PFSK-1 (cell line): ENCODE measurements at regions not wholly inside any gene's neighbourhood (a gene's known extent, or its start where the extent isn't known, plus 50 kb on each side); places are given as distances from the start of the nearest gene placed in this dataset.

Source experiments
- FOXP2 ChIP-seq: optimal IDR thresholded peaks from 2 replicates; pipeline ENCODE3; 2011; ENCODE audit warnings: borderline replicate concordance, control low read depth, inconsistent platforms; ENCODE audit not compliant: insufficient read depth; ENCODE audit errors: extremely low read length, extremely low read depth
- POLR2AphosphoS5 ChIP-seq: IDR thresholded peaks from 2 replicates; pipeline ENCODE4 v1.6.1; 2012; ENCODE audit warnings: low read depth, mild to moderate bottlenecking, control low read depth, low read length, moderate library complexity
- SIN3A ChIP-seq: IDR thresholded peaks from 2 replicates; pipeline ENCODE4 v1.6.1; 2012; ENCODE audit warnings: mild to moderate bottlenecking, low read length, moderate library complexity, borderline replicate concordance; ENCODE audit not compliant: insufficient read depth
- TAF1 ChIP-seq: IDR thresholded peaks from 2 replicates; pipeline ENCODE4 v1.6.1; 2012; ENCODE audit warnings: low read length, control low read depth, borderline replicate concordance; ENCODE audit not compliant: insufficient read depth
- TF ChIP-seq, protein P1 (sequence below), 2 experiments: IDR thresholded peaks; 2 replicates each; pipeline versions ENCODE4 v1.6.1 to v1.8.0; 2011 to 2012; ENCODE audit warnings: low read depth in 2 of 2, low read length in 2 of 2, control low read depth in 1 of 2, inconsistent platforms in 1 of 2, mild to moderate bottlenecking in 1 of 2, moderate library complexity in 1 of 2; ENCODE audit not compliant: insufficient read depth in 1 of 2

DNA sequence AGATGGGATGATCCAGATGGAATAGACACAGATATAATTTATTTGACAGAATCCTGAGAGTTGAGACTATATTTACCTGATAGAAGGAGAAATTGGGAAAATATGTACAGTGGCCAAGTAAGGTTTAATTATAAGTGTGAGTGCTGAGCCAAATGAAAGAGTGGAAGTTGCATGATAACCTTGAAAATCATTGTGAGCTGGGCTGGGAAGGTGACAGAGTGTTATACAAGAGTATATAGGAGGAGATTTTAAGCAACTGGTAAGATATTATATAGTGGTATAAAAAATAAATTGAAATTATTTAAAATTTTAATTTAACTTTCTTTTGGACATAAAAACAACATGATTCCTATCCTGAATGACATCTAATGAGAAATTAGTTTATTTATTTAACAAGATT is 340.8 kb downstream of the NUP35 start:
- TF ChIP-seq TAF1, result no peak
- no peak for TF ChIP-seq POLR2AphosphoS5
- TF ChIP-seq SIN3A, result no peak
- no peak for TF ChIP-seq FOXP2
- TF ChIP-seq, protein P1, sequence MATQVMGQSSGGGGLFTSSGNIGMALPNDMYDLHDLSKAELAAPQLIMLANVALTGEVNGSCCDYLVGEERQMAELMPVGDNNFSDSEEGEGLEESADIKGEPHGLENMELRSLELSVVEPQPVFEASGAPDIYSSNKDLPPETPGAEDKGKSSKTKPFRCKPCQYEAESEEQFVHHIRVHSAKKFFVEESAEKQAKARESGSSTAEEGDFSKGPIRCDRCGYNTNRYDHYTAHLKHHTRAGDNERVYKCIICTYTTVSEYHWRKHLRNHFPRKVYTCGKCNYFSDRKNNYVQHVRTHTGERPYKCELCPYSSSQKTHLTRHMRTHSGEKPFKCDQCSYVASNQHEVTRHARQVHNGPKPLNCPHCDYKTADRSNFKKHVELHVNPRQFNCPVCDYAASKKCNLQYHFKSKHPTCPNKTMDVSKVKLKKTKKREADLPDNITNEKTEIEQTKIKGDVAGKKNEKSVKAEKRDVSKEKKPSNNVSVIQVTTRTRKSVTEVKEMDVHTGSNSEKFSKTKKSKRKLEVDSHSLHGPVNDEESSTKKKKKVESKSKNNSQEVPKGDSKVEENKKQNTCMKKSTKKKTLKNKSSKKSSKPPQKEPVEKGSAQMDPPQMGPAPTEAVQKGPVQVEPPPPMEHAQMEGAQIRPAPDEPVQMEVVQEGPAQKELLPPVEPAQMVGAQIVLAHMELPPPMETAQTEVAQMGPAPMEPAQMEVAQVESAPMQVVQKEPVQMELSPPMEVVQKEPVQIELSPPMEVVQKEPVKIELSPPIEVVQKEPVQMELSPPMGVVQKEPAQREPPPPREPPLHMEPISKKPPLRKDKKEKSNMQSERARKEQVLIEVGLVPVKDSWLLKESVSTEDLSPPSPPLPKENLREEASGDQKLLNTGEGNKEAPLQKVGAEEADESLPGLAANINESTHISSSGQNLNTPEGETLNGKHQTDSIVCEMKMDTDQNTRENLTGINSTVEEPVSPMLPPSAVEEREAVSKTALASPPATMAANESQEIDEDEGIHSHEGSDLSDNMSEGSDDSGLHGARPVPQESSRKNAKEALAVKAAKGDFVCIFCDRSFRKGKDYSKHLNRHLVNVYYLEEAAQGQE (IDR thresholded peaks at IDR 0.05; ENCODE audit: insufficient read depth in 1 of 2, low read depth in 2 of 2, low read length in 2 of 2), result no peak

DNA sequence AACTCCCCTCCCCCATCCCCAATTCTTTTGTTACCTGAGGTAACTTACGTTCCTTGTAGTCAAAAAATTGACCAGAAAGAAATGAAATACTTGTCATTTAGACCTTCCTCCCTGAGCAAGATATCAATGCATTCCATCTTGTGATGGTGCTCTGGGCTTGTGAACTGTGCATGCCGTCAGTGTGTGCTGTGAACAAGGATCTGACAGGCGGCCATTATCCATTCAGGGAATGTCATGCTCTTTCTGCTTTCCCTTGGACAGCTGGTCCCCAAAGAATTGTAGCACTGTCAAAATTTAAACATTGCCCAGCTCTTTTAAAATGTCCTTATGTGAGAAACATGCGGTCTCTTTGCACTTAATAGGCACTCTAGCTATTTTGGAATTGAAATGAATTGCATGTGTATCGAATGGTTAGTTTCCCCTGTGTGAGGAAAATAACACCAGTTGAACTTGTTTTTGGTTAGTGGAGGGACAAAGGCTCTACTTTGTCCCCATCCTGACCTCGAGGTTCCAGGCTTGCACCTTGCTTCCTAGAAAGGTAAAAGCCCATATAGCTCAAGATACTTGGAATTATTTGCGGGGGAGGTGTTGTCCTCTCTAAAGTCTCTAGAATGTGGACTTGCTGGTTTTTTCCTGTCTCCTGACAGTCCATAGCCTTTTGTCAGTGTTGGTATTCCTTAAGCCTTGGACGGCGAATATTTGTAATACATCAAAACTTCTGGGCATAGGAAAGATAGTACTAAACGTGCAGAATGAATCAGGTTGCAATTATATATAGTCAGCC is 350.9 kb downstream of the NUP35 start:
- TF ChIP-seq SIN3A (no peak), FOXP2 (no peak), TAF1 (no peak), POLR2AphosphoS5 (no peak)
- TF ChIP-seq, protein P1 (IDR thresholded peaks at IDR 0.05; ENCODE audit: insufficient read depth in 1 of 2, low read depth in 2 of 2, low read length in 2 of 2), result no peak

DNA sequence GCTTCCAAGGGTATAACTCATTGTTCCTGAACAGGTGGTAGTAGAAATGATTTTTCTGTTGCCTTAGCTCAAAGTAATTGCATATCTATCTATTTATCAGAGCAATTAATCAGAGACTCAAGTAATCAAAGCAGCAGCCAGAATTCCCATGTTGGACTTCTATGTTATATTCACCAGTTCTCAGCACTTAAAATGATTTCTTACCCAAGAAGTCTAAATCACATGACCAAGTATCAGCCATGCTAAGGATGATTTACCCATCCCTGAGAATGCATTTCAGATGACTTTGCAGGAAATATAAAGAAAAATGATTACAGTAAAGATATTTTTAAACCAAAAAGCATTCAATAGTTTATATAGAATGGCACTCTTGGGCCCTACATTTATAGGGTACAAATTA is 352.2 kb downstream of the NUP35 start:
- TF ChIP-seq SIN3A (no peak), FOXP2 (no peak), TAF1 (no peak), POLR2AphosphoS5 (no peak)

DNA sequence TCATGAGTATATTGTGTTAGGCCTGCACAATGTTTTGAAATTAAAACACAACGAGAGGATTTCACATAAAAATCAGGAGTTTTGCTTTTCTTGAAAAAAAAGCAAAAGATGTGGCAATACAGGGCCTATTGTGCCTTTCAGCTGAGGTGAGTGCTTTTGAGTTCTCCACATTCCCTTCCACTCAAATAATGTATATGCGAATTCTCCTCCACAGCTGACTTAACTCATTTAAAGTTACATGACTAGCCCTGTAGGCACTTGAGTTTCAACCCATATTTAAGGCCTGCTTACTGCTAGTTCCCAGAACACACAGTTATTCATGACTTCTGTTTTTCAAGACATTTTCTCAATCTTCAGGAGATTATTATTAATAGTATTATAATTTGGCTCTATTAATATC is 353.1 kb downstream of the NUP35 start:
- TF ChIP-seq FOXP2 (no peak), POLR2AphosphoS5 (no peak), TAF1 (no peak)
- TF ChIP-seq, protein P1 (IDR thresholded peaks at IDR 0.05; ENCODE audit: insufficient read depth in 1 of 2, low read depth in 2 of 2, low read length in 2 of 2), result no peak

DNA sequence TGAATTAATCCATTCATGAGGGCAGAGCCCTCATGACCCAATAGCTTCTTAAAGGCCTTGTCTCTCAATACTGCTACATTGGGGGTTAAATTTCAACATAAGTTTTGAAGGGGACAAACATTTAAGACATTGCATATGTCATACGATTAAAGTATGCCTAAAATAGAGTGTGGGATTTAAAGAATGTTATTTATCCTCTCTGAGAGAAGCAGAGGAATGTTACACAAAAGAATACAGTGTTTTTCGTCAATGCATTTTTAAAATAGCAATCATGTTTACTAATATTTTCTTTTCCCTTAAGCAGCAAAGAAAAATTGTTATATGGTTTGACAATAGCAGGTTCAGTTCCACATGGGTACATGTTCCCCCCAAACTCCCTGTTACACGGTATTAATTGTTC is 363.1 kb downstream of the NUP35 start:
- no peak for TF ChIP-seq FOXP2
- TF ChIP-seq, protein P1 (IDR thresholded peaks at IDR 0.05; ENCODE audit: insufficient read depth in 1 of 2, low read depth in 2 of 2, low read length in 2 of 2), result no peak
